T-cell (primary cell): ENCODE measurements at regions not wholly inside any gene's neighbourhood (a gene's known extent, or its start where the extent isn't known, plus 50 kb on each side); places are given as distances from the start of the nearest gene placed in this dataset.

Source experiments
- ATAC-seq, 4 experiments: fragments of 200-7000 bp in 3 of 4; fragments of 150-1000 bp in 1 of 4; cut with Tn5 transposase; replicated peaks in 1 of 4; 1 replicate in 3 of 4; 2 replicates in 1 of 4; pipeline ENCODE4 v1.10.0; 2021; ENCODE audit warnings: moderate library complexity in 3 of 4, mild to moderate bottlenecking in 2 of 4, moderate number of reproducible peaks in 1 of 4
- CTCF ChIA-PET, 2 donors: fragments of 300-600 bp; sonication (Branson Sonifier 250); formaldehyde crosslinking; loops; one replicate each; lab custom pipeline; 2022; ENCODE audit warnings: antibody characterized with exemption in 2 of 2; lab: Charles Lee
- POLR2A ChIA-PET, 2 donors: fragments of 300-600 bp; sonication (Branson Sonifier 250); formaldehyde crosslinking; loops; one replicate each; lab custom pipeline; 2022; ENCODE audit warnings: antibody characterized with exemption in 2 of 2; lab: Charles Lee
- DNase-seq, 35 experiments: peaks; one replicate each; pipeline versions ENCODE4 v3.0.0 to v3.0.0-alpha.2; 2013 to 2023
- H3K27ac ChIP-seq: one replicate; pipeline ENCODE4 v1.5.1; 2013; ENCODE audit warnings: low read length
- H3K27me3 ChIP-seq, 2 experiments: replicated peaks in 1 of 2; 1 replicate in 1 of 2; 2 replicates in 1 of 2; pipeline versions ENCODE4 v1.6.1 to v1.7.0; 2013; ENCODE audit warnings: low read length in 1 of 2, mixed read lengths in 1 of 2; ENCODE audit not compliant: control insufficient read depth in 2 of 2, insufficient read depth in 2 of 2; ENCODE audit errors: extremely low read depth in 1 of 2
- H3K36me3 ChIP-seq, 2 donors: 1 replicate in 1 of 2; 2 replicates in 1 of 2; pipeline versions ENCODE4 v1.6.1 to v1.7.0; 2013; ENCODE audit warnings: low read length in 1 of 2; ENCODE audit not compliant: control insufficient read depth in 2 of 2, insufficient read depth in 1 of 2; ENCODE audit errors: extremely low read depth in 1 of 2
- H3K4me1 ChIP-seq, 2 experiments: 1 replicate in 1 of 2; 2 replicates in 1 of 2; pipeline versions ENCODE4 v1.6.1 to v1.7.0; 2013; ENCODE audit warnings: low read length in 2 of 2, mixed read lengths in 1 of 2; ENCODE audit not compliant: insufficient read depth in 2 of 2, control insufficient read depth in 1 of 2; ENCODE audit errors: extremely low read depth in 1 of 2
- H3K4me3 ChIP-seq, 2 donors: 1 replicate in 1 of 2; 2 replicates in 1 of 2; pipeline versions ENCODE4 v1.5.1 to v1.7.0; 2013; ENCODE audit warnings: mild to moderate bottlenecking in 2 of 2, low read length in 1 of 2, moderate library complexity in 1 of 2; ENCODE audit not compliant: control insufficient read depth in 1 of 2; ENCODE audit errors: extremely low read depth in 1 of 2
- H3K9me3 ChIP-seq: 2 replicates; pipeline ENCODE4 v1.7.0; 2013
- H3K27ac Mint-ChIP-seq, 2 donors: one replicate each; pipeline ENCODE4 v1.8.0; 2020 to 2021; ENCODE audit warnings: mild to moderate bottlenecking in 2 of 2, mixed read lengths in 2 of 2
- H3K27me3 Mint-ChIP-seq, 2 donors: one replicate each; pipeline ENCODE4 v1.8.0; 2021 to 2022; ENCODE audit warnings: mixed read lengths in 2 of 2
- H3K36me3 Mint-ChIP-seq: one replicate; pipeline ENCODE4 v1.8.0; 2021; ENCODE audit warnings: mixed read lengths
- H3K4me1 Mint-ChIP-seq, 3 donors: one replicate each; pipeline ENCODE4 v1.8.0; 2020 to 2022; ENCODE audit warnings: mixed read lengths in 3 of 3, mild to moderate bottlenecking in 1 of 3
- H3K4me3 Mint-ChIP-seq, 3 donors: one replicate each; pipeline ENCODE4 v1.8.0; 2020 to 2022; ENCODE audit warnings: mild to moderate bottlenecking in 3 of 3, mixed read lengths in 3 of 3, moderate library complexity in 3 of 3
- H3K9me3 Mint-ChIP-seq, 3 donors: one replicate each; pipeline ENCODE4 v1.8.0; 2020 to 2022; ENCODE audit warnings: mixed read lengths in 3 of 3
- WGBS: methylation state at CpG from one replicate; pipeline ENCODE4 v1.1.5; 2013; ENCODE audit warnings: missing lambda C conversion rate; ENCODE audit not compliant: insufficient coverage; 5-methylcytosine and 5-hydroxymethylcytosine counted together

- Histone ChIP-seq H3K4me3 (no peak overlapping the region), H3K27ac (no peak overlapping the region), H3K27me3 (no peaks in the 10 kb centered on the region), H3K9me3 (no peaks in the 10 kb centered on the region), H3K36me3 (no peaks in the 10 kb centered on the region), H3K4me1 (no peaks in the 10 kb centered on the region)
- WGBS: 56% methylated on average over 1 of the region's 4 CpGs
- ChIA-PET CTCF (no interaction called here), POLR2A (no interaction called here)
- ATAC-seq (no peak), DNase-seq (no peak)
- H3K27ac Mint-ChIP-seq: no peak overlapping the region
- no peak overlapping the region for H3K4me3 Mint-ChIP-seq
- H3K4me1 Mint-ChIP-seq: no peaks in the 10 kb centered on the region
- no peaks in the 10 kb centered on the region for H3K27me3 Mint-ChIP-seq
- peaks cover 3 to 6% (median 5%) of the 10 kb centered on the region in 3 donors for H3K9me3 Mint-ChIP-seq
- H3K36me3 Mint-ChIP-seq: no peaks in the 10 kb centered on the region
Measured at GRCh38 chr2:35297403-35297802, 1058.2 kb upstream of the CRIM1 start.

GRCh38 chr2:35294636-35295263, 1060.8 kb upstream of the CRIM1 start:
- Mint-ChIP-seq H3K4me1 (no peaks in the 10 kb centered on the region), H3K27ac (no peak overlapping the region), H3K4me3 (no peak overlapping the region), H3K9me3 (peaks cover 0 to 7% (median 5%) of the 10 kb centered on the region in 3 donors), H3K27me3 (no peaks in the 10 kb centered on the region), H3K36me3 (no peaks in the 10 kb centered on the region)
- ATAC-seq (no peak), DNase-seq (no peak)
- WGBS: 50% methylated on average over 1 of the region's 7 CpGs
- CTCF ChIA-PET: no interaction called here
- Histone ChIP-seq H3K36me3 (no peaks in the 10 kb centered on the region), H3K9me3 (no peaks in the 10 kb centered on the region), H3K4me3 (no peak overlapping the region), H3K4me1 (no peaks in the 10 kb centered on the region), H3K27ac (no peak overlapping the region), H3K27me3 (no peaks in the 10 kb centered on the region)
- POLR2A ChIA-PET: no interaction called here

GRCh38 chr2:35293261-35293660, 1062.3 kb upstream of the CRIM1 start:
- Mint-ChIP-seq H3K36me3 (no peaks in the 10 kb centered on the region), H3K4me3 (no peak overlapping the region), H3K9me3 (peaks cover 0 to 14% (median 13%) of the 10 kb centered on the region in 3 donors), H3K27ac (no peak overlapping the region), H3K27me3 (no peaks in the 10 kb centered on the region), H3K4me1 (no peaks in the 10 kb centered on the region)
- ChIA-PET POLR2A (no interaction called here), CTCF (no interaction called here)
- no peak for DNase-seq
- Histone ChIP-seq H3K27ac (no peak overlapping the region), H3K36me3 (no peaks in the 10 kb centered on the region), H3K9me3 (no peaks in the 10 kb centered on the region), H3K4me3 (no peak overlapping the region), H3K27me3 (no peaks in the 10 kb centered on the region), H3K4me1 (no peaks in the 10 kb centered on the region)
- no peak for ATAC-seq
- 71% methylated on average over 1 of the region's 2 CpGs for WGBS

GRCh38 chr2:35292199-35292598, 1063.4 kb upstream of the CRIM1 start:
- Histone ChIP-seq H3K36me3 (no peaks in the 10 kb centered on the region), H3K4me3 (no peak overlapping the region), H3K9me3 (no peaks in the 10 kb centered on the region), H3K27me3 (no peaks in the 10 kb centered on the region), H3K27ac (no peak overlapping the region), H3K4me1 (no peaks in the 10 kb centered on the region)
- no peaks in the 10 kb centered on the region for H3K27me3 Mint-ChIP-seq
- no peaks in the 10 kb centered on the region for H3K36me3 Mint-ChIP-seq
- H3K4me3 Mint-ChIP-seq: no peak overlapping the region
- no peak overlapping the region for H3K27ac Mint-ChIP-seq
- no peaks in the 10 kb centered on the region for H3K4me1 Mint-ChIP-seq
- WGBS: 89% methylated on average over 1 of the region's 2 CpGs
- ATAC-seq: no peak
- DNase-seq: no peak
- ChIA-PET POLR2A (no interaction called here), CTCF (no interaction called here)
- peaks cover 0 to 18% (median 14%) of the 10 kb centered on the region in 3 donors for H3K9me3 Mint-ChIP-seq

GRCh38 chr2:35281702-35282101, 1073.9 kb upstream of the CRIM1 start:
- no peak overlapping the region for H3K27ac Mint-ChIP-seq
- H3K4me3 Mint-ChIP-seq: no peak overlapping the region
- no peaks in the 10 kb centered on the region for H3K4me1 Mint-ChIP-seq
- H3K27me3 Mint-ChIP-seq: no peaks in the 10 kb centered on the region
- no CpG with 5 or more reads among the region's 3 CpGs for WGBS
- H3K27ac ChIP-seq: no peak overlapping the region
- H3K9me3 Mint-ChIP-seq: peaks cover under 1 to 14% (median 8%) of the 10 kb centered on the region in 3 donors
- ChIA-PET CTCF (no interaction called here), POLR2A (no interaction called here)
- no peaks in the 10 kb centered on the region for H3K27me3 ChIP-seq
- no peaks in the 10 kb centered on the region for H3K9me3 ChIP-seq
- DNase-seq: no peak
- no peak for ATAC-seq
- no peak overlapping the region for H3K4me3 ChIP-seq
- no peaks in the 10 kb centered on the region for H3K4me1 ChIP-seq
- no peaks in the 10 kb centered on the region for H3K36me3 Mint-ChIP-seq
- no peaks in the 10 kb centered on the region for H3K36me3 ChIP-seq

GRCh38 chr2:35255826-35256225, 1099.8 kb upstream of the CRIM1 start:
- no peak overlapping the region for H3K27ac Mint-ChIP-seq
- POLR2A ChIA-PET: no interaction called here
- peaks cover 4 to 15% (median 5%) of the 10 kb centered on the region in 3 donors for H3K9me3 Mint-ChIP-seq
- H3K4me1 Mint-ChIP-seq: no peaks in the 10 kb centered on the region
- Histone ChIP-seq H3K4me3 (no peak overlapping the region), H3K27me3 (no peaks in the 10 kb centered on the region), H3K36me3 (no peaks in the 10 kb centered on the region), H3K27ac (no peak overlapping the region), H3K9me3 (peaks cover 3% of the 10 kb centered on the region), H3K4me1 (no peaks in the 10 kb centered on the region)
- ATAC-seq (no peak), DNase-seq (no peak)
- no peak overlapping the region for H3K4me3 Mint-ChIP-seq
- no peaks in the 10 kb centered on the region for H3K27me3 Mint-ChIP-seq
- no peaks in the 10 kb centered on the region for H3K36me3 Mint-ChIP-seq
- CTCF ChIA-PET: no interaction called here

- CTCF ChIA-PET: no interaction called here
- ATAC-seq: no peak
- Mint-ChIP-seq H3K27me3 (no peaks in the 10 kb centered on the region), H3K27ac (no peak overlapping the region), H3K9me3 (peaks cover 10 to 35% (median 16%) of the 10 kb centered on the region in 3 donors), H3K36me3 (no peaks in the 10 kb centered on the region), H3K4me3 (no peak overlapping the region), H3K4me1 (no peaks in the 10 kb centered on the region)
- DNase-seq: no peak
- no peak overlapping the region for H3K27ac ChIP-seq
- H3K27me3 ChIP-seq: no peaks in the 10 kb centered on the region
- peaks cover 3% of the 10 kb centered on the region for H3K9me3 ChIP-seq
- no peaks in the 10 kb centered on the region for H3K36me3 ChIP-seq
- no peak overlapping the region for H3K4me3 ChIP-seq
- no CpG with 5 or more reads among the region's 3 CpGs for WGBS
- POLR2A ChIA-PET: no interaction called here
- no peaks in the 10 kb centered on the region for H3K4me1 ChIP-seq
Measured at GRCh38 chr2:35251156-35251555, 1104.4 kb upstream of the CRIM1 start.
